Hepatocyte (in vitro differentiated cells): ENCODE measurements at regions not wholly inside any gene's neighbourhood (a gene's known extent, or its start where the extent isn't known, plus 50 kb on each side); places are given as distances from the start of the nearest gene placed in this dataset.

Experiments
- CTCF ChIP-seq: fragments of 200-600 bp; sonication (generic); IDR thresholded peaks from 2 replicates; pipeline ENCODE4 v1.5.1; 2016; ENCODE audit warnings: antibody characterized with exemption, mild to moderate bottlenecking; ENCODE audit not compliant: poor library complexity
- EZH2 ChIP-seq: fragments of 200-600 bp; sonication (generic); IDR thresholded peaks from 2 replicates; pipeline ENCODE4 v1.6.1; 2016; ENCODE audit warnings: antibody characterized with exemption, mild to moderate bottlenecking, borderline replicate concordance

DNA sequence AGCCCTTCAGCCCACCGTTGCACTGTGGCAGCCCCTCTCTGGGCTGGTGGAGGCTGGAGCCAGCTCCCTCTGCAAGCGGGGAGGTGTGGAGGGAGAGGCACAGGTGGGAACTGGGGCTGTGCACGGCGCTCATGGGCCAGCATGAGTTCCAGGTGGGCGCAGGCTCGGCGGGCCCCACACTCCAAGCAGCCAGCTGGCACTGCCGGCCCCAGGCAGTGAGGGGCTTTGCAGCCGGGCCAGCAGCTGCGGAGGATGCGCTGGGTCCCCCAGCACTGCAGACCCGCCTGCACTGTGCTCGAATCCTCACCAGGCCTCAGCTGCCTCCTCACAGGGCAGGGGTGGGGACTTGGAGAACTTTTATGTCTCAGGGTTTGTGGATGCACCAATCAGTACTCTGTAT, 1354.8 kb upstream of the IGFBP7 start:
- TF ChIP-seq CTCF (no peak), EZH2 (no peak)
